A549 (cell line): ENCODE measurements at regions not wholly inside any gene's neighbourhood (a gene's known extent, or its start where the extent isn't known, plus 50 kb on each side); places are given as distances from the start of the nearest gene placed in this dataset.
A peak's percentile ranks its signal among the peaks of the same experiment; 100 is the strongest.

ENCODE experiments used
- ATAC-seq, 2 experiments: fragments of 200-7000 bp in 1 of 2; fragments of >200 bp in 1 of 2; cut with Nextera tagmentation in 1 of 2; cut with Tn5 transposase in 1 of 2; 3 replicates each; pipeline versions ENCODE4 v1.8.0 to v1.9.1; 2018 to 2020; ENCODE audit warnings: mild to moderate bottlenecking in 1 of 2, moderate library complexity in 1 of 2
- CTCF ChIA-PET: fragments of 300-600 bp; sonication (Branson Sonifier 250); formaldehyde crosslinking; extraction: SDS; loops from one replicate; lab custom pipeline; 2021; ENCODE audit warnings: antibody characterized with exemption, inconsistent platforms; lab: Yijun Ruan, JAX
- POLR2A ChIA-PET: fragments of 350-600 bp; formaldehyde crosslinking; extraction: SDS; loops from one replicate; lab custom pipeline; 2021; ENCODE audit warnings: antibody characterized with exemption, inconsistent platforms; lab: Yijun Ruan, JAX
- DNase-seq, 2 experiments: peaks; one replicate each; pipeline versions ENCODE4 v3.0.0 to v3.0.0-alpha.2; 2011 to 2016; ENCODE audit warnings: low read depth in 1 of 2, low spot score in 1 of 2
- FAIRE-seq: peaks from 2 replicates; lab custom pipeline; 2011; peaks lifted over from hg19 to GRCh38; lab: Jason Lieb, UNC
- H3K27ac ChIP-seq, 2 experiments: fragments of >200 bp; sonication (Bioruptor Twin); formaldehyde crosslinking; 3 replicates each; pipeline ENCODE4 v1.5.1; 2016 to 2017
- H3K4me1 ChIP-seq: fragments of >200 bp; sonication (Bioruptor Twin); formaldehyde crosslinking; 3 replicates; pipeline ENCODE4 v1.6.1; 2016
- H3K4me2 ChIP-seq: fragments of >200 bp; sonication (Bioruptor Twin); formaldehyde crosslinking; 3 replicates; pipeline ENCODE4 v1.6.1; 2016
- H3K4me3 ChIP-seq: fragments of >200 bp; sonication (Bioruptor Twin); formaldehyde crosslinking; 3 replicates; pipeline ENCODE4 v1.5.1; 2016
- H3K9me3 ChIP-seq: fragments of >200 bp; sonication (Bioruptor Twin); formaldehyde crosslinking; 3 replicates; pipeline ENCODE4 v1.6.1; 2016
- CBX2 ChIP-seq: fragments of 200-600 bp; sonication (generic); IDR thresholded peaks from 2 replicates; pipeline ENCODE4 v1.6.1; 2016; ENCODE audit warnings: low read depth, mild to moderate bottlenecking, borderline replicate concordance
- CBX8 ChIP-seq: fragments of 200-600 bp; sonication (generic); IDR thresholded peaks from 2 replicates; pipeline ENCODE4 v1.6.1; 2016
- CEBPB ChIP-seq, 2 experiments: fragments of >200 bp in 1 of 2; sonication (Bioruptor Twin) in 1 of 2; formaldehyde crosslinking in 1 of 2; IDR thresholded peaks; 2 replicates each; pipeline ENCODE4 v1.6.1; 2012 to 2016
- CHD2 ChIP-seq: fragments of 150-350 bp; IDR thresholded peaks from 2 replicates; pipeline ENCODE4 v1.6.1; 2014; ENCODE audit warnings: low read length; ENCODE audit not compliant: partially characterized antibody
- ESRRA ChIP-seq: fragments of 150-350 bp; IDR thresholded peaks from 2 replicates; pipeline ENCODE4 v1.6.1; 2014; ENCODE audit warnings: mild to moderate bottlenecking, low read length, borderline replicate concordance
- FOSB ChIP-seq: fragments of 250-450 bp; sonication (Bioruptor Pico); IDR thresholded peaks from 2 replicates; pipeline ENCODE4 v1.5.0; 2020; ENCODE audit warnings: mild to moderate bottlenecking, moderate library complexity
- FOSL2 ChIP-seq, 2 experiments: fragments of 450-650 bp in 1 of 2; fragments of >200 bp in 1 of 2; sonication (Bioruptor Twin) in 1 of 2; formaldehyde crosslinking; IDR thresholded peaks; 2 replicates each; pipeline versions ENCODE4 v1.5.0 to v1.6.1; 2016 to 2020; ENCODE audit warnings: mild to moderate bottlenecking in 1 of 2, moderate library complexity in 1 of 2
- FOXS1 ChIP-seq: fragments of 250-450 bp; sonication (Bioruptor Pico); IDR thresholded peaks from 2 replicates; pipeline ENCODE4 v1.5.0; 2020; ENCODE audit warnings: mild to moderate bottlenecking, moderate library complexity
- HEYL ChIP-seq: fragments of 250-450 bp; sonication (Bioruptor Pico); IDR thresholded peaks from 2 replicates; pipeline ENCODE4 v1.8.0; 2021; ENCODE audit warnings: mild to moderate bottlenecking, moderate library complexity
- HOXA7 ChIP-seq: fragments of 250-450 bp; sonication (Bioruptor Pico); IDR thresholded peaks from 2 replicates; pipeline ENCODE4 v1.5.0; 2020; ENCODE audit warnings: mild to moderate bottlenecking, moderate library complexity
- JUN ChIP-seq, 2 experiments: fragments of >200 bp; sonication (Bioruptor Twin); formaldehyde crosslinking; IDR thresholded peaks; 2 replicates in 1 of 2; 3 replicates in 1 of 2; pipeline ENCODE4 v1.6.1; 2016 to 2017
- JUNB ChIP-seq: fragments of >200 bp; sonication (Bioruptor Twin); formaldehyde crosslinking; IDR thresholded peaks from 2 replicates; pipeline ENCODE4 v1.6.1; 2016
- MAFK ChIP-seq: fragments of 450-650 bp; IDR thresholded peaks from 2 replicates; pipeline ENCODE4 v1.6.1; 2014; ENCODE audit not compliant: partially characterized antibody
- MAZ ChIP-seq: fragments of 150-350 bp; IDR thresholded peaks from 2 replicates; pipeline ENCODE4 v1.6.1; 2014; ENCODE audit warnings: antibody characterized with exemption, low read depth, low read length, borderline replicate concordance
- NR3C1 ChIP-seq: fragments of >200 bp; sonication (Bioruptor Twin); formaldehyde crosslinking; IDR thresholded peaks from 3 replicates; pipeline ENCODE4 v1.6.1; 2017
- POLR2A ChIP-seq: IDR thresholded peaks from 2 replicates; pipeline ENCODE4 v1.6.1; 2012; ENCODE audit warnings: mild to moderate bottlenecking, low read length
- POLR2AphosphoS2 ChIP-seq: conservative IDR thresholded peaks from 2 replicates; pipeline ENCODE4 v1.6.1; 2012; ENCODE audit warnings: low read length, improper control_type of control experiment, inconsistent platforms
- RCOR1 ChIP-seq: fragments of 150-350 bp; IDR thresholded peaks from 2 replicates; pipeline ENCODE4 v1.6.1; 2014; ENCODE audit warnings: antibody characterized with exemption, low read length, low read depth
- RFX5 ChIP-seq: fragments of 450-650 bp; IDR thresholded peaks from 2 replicates; pipeline ENCODE4 v1.7.1; 2014; ENCODE audit warnings: antibody characterized with exemption, mild to moderate bottlenecking, moderate library complexity
- SMC3 ChIP-seq: fragments of >200 bp; sonication (Bioruptor Twin); formaldehyde crosslinking; IDR thresholded peaks from 3 replicates; pipeline ENCODE4 v1.6.1; 2018; ENCODE audit warnings: inconsistent platforms
- SREBF2 ChIP-seq: fragments of 450-650 bp; IDR thresholded peaks from 2 replicates; pipeline ENCODE4 v1.6.1; 2014; ENCODE audit warnings: mild to moderate bottlenecking, moderate library complexity
- TFCP2L1 ChIP-seq: fragments of 250-450 bp; sonication (Bioruptor Pico); IDR thresholded peaks from 2 replicates; pipeline ENCODE4 v1.5.0; 2021; ENCODE audit warnings: mild to moderate bottlenecking
- ZNF302 ChIP-seq: fragments of 250-450 bp; sonication (Bioruptor Pico); IDR thresholded peaks from 2 replicates; pipeline ENCODE4 v1.9.0; 2021; ENCODE audit warnings: inconsistent platforms, mild to moderate bottlenecking, moderate library complexity
- WGBS: methylation state at CpG from one replicate; pipeline ENCODE4 v1.1.6; 2017; ENCODE audit errors: missing lambda C conversion rate; 5-methylcytosine and 5-hydroxymethylcytosine counted together
- TF ChIP-seq, protein P1 (sequence below): fragments of 450-650 bp; IDR thresholded peaks from 2 replicates; pipeline ENCODE4 v1.6.1; 2014; ENCODE audit warnings: antibody characterized with exemption
- TF ChIP-seq, protein P2 (sequence below): IDR thresholded peaks from 2 replicates; pipeline ENCODE4 v1.6.1; 2012
- TF ChIP-seq, protein P3 (sequence below): fragments of >200 bp; sonication (Bioruptor Twin); formaldehyde crosslinking; IDR thresholded peaks from 3 replicates; pipeline ENCODE4 v1.6.1; 2016
- TF ChIP-seq, protein P4 (sequence below): fragments of >200 bp; sonication (Bioruptor Twin); formaldehyde crosslinking; IDR thresholded peaks from 2 replicates; pipeline ENCODE4 v1.6.1; 2016

DNA sequence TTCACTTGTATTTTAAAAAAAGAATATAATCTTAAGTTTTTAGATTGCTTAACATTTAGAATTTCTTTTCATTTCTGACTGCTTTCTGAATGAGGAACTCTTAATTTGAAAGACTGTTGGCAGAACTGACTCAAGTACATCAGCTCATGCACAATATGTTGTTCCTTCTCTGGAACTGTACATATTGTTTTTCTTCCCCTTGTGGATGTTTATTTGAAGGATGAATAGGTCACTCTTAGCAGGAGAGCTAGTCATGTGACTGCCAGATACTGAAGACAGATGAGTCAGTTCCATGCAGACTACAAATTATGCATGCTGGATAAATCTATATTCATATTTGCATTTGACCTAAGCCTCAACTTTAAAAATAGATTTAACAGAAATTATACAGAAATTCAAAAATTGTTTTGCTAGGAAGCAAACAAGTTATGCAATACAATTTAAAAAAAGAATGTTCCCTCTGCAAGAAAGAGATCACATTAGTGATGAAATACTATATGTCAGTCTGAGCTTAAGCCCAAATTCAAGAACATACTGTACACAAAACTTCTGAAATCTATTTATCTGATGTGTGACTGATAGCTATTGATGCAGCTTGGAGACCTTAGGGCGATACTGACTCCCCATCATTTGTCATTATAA lies 1274.9 kb upstream of the GJE1 start:
- H3K27ac ChIP-seq = peak overlapping the region; percentile 61 to 68; a peak in 5 of 6 replicates
- peak overlapping the region; percentile 44 for H3K4me2 ChIP-seq
- CTCF ChIA-PET = no interaction called here
- WGBS = 57% methylated on average over 1 of the region's 1 CpG
- H3K4me1 ChIP-seq = peaks cover 20% of the 10 kb centered on the region
- peak; percentile 20 to 36 for DNase-seq
- ATAC-seq = peak; percentile 58 to 83; a peak in 4 of 6 replicates
- no peaks in the 10 kb centered on the region for H3K9me3 ChIP-seq
- TF ChIP-seq POLR2A (no peak), ZNF302 (CRISPR knock-in tag) (no peak), JUNB (no peak), CBX2 (no peak), CEBPB (IDR thresholded peaks at IDR 0.05) (no peak), FOSB (no peak), CBX8 (no peak), MAZ (no peak), FOSL2 (IDR thresholded peaks at IDR 0.05) (no peak), FOSL2 (CRISPR knock-in tag; IDR thresholded peaks at IDR 0.05) (peak; percentile 17; the same call in 1 of the 2 replicates)
- TF ChIP-seq, protein P1, sequence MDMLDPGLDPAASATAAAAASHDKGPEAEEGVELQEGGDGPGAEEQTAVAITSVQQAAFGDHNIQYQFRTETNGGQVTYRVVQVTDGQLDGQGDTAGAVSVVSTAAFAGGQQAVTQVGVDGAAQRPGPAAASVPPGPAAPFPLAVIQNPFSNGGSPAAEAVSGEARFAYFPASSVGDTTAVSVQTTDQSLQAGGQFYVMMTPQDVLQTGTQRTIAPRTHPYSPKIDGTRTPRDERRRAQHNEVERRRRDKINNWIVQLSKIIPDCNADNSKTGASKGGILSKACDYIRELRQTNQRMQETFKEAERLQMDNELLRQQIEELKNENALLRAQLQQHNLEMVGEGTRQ = peak; percentile 52; the same call in 1 of the 2 replicates
- TF ChIP-seq, all 56 proteins: peak for 2
- FAIRE-seq = no peak
- POLR2A ChIA-PET = no interaction called here
- no peak overlapping the region for H3K4me3 ChIP-seq

DNA sequence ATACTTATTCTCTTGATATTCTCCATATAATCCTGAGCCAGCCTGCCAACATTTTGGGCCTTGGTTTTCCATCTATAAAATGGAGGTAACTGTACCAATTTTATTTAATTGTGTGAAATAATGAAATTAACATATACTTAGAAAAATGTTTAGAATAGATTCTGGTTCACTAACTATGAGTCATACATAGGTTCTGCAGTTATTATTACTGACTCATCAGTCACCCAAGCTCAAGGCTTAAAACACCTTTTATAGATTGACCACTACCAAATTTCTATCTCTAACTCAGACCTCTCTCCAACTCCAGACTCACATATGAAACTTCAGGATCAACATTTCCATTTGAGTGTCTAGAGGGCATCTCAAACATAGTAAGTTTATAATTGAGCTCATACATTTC lies 1277.2 kb upstream of the GJE1 start:
- FAIRE-seq (no peak), ATAC-seq (no peak), DNase-seq (no peak)
- Histone ChIP-seq H3K4me3 (no peak overlapping the region), H3K9me3 (no peaks in the 10 kb centered on the region), H3K27ac (no peak overlapping the region; a peak in 1 of 6 replicates), H3K4me1 (peaks cover 20% of the 10 kb centered on the region), H3K4me2 (no peak overlapping the region)
- ChIA-PET CTCF (no interaction called here), POLR2A (no interaction called here)
- TF ChIP-seq NR3C1 (no peak), HEYL (no peak), FOSL2 (IDR thresholded peaks at IDR 0.05) (no peak), FOSL2 (CRISPR knock-in tag; IDR thresholded peaks at IDR 0.05) (peak; percentile 59; the same call in 1 of the 2 replicates)

DNA sequence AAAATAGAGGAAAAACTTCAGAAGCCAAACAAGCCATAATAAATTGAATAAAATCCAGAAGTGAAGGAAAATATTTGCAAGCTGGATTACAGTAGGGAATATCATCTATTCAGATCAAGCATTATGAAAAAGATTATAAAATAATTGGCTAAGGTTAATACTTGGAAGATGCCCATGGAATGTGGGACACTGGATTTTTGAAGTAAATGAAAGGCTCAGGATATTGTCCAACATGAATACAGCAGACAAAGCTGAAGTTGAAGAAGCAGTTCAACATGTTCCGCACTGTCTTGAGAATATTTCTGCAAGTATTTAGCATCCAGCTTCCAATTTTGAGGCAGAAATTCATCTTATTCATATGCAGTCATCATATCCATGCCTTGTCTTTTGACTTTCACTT lies 1278.4 kb upstream of the GJE1 start:
- POLR2A ChIA-PET = no interaction called here

More for the DNA sequence above, 1278.4 kb upstream of the GJE1 start:
- Histone ChIP-seq H3K4me1 (peaks cover 20% of the 10 kb centered on the region), H3K9me3 (no peaks in the 10 kb centered on the region), H3K27ac (peak overlapping the region in 1 of 2 experiments; percentile 5; a peak in 1 of 6 replicates), H3K4me2 (no peak overlapping the region), H3K4me3 (no peak overlapping the region)
- DNase-seq = no peak
- CTCF ChIA-PET = no interaction called here
- TF ChIP-seq RFX5 (no peak), MAFK (no peak), ESRRA (no peak), CBX8 (no peak), SMC3 (no peak), RCOR1 (no peak), POLR2AphosphoS2 (no peak), HOXA7 (no peak), HEYL (no peak), FOXS1 (CRISPR knock-in tag) (no peak), JUN (IDR thresholded peaks at IDR 0.05) (no peak), CEBPB (IDR thresholded peaks at IDR 0.05) (no peak), ZNF302 (CRISPR knock-in tag) (no peak), CHD2 (no peak), SREBF2 (no peak), TFCP2L1 (CRISPR knock-in tag) (no peak)
- TF ChIP-seq, protein P2, sequence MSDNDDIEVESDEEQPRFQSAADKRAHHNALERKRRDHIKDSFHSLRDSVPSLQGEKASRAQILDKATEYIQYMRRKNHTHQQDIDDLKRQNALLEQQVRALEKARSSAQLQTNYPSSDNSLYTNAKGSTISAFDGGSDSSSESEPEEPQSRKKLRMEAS = no peak
- TF ChIP-seq, protein P3, sequence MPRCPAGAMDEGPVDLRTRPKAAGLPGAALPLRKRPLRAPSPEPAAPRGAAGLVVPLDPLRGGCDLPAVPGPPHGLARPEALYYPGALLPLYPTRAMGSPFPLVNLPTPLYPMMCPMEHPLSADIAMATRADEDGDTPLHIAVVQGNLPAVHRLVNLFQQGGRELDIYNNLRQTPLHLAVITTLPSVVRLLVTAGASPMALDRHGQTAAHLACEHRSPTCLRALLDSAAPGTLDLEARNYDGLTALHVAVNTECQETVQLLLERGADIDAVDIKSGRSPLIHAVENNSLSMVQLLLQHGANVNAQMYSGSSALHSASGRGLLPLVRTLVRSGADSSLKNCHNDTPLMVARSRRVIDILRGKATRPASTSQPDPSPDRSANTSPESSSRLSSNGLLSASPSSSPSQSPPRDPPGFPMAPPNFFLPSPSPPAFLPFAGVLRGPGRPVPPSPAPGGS = no peak
- TF ChIP-seq, protein P4, sequence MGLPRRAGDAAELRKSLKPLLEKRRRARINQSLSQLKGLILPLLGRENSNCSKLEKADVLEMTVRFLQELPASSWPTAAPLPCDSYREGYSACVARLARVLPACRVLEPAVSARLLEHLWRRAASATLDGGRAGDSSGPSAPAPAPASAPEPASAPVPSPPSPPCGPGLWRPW = no peak
- ATAC-seq = no peak
- FAIRE-seq = no peak
- WGBS = 85% methylated on average over 1 of the region's 1 CpG
